SW 1271 (cell line): ENCODE measurements at regions not wholly inside any gene's neighbourhood (a gene's known extent, or its start where the extent isn't known, plus 50 kb on each side); places are given as distances from the start of the nearest gene placed in this dataset.
"Not testable (repeated sequence)": the region's sequence is repeated elsewhere in the genome, so short reads cannot be mapped to it uniquely, and the experiment has no call there.

Experiments
- DNase-seq, 2 experiments: peaks; one replicate each; lab custom pipeline; 2025; lab: John Stamatoyannopoulos, UW

- not testable (repeated sequence) for DNase-seq
These were observed 116.4 kb downstream of the CXCL12 start for GRCh38 chr10:44268435-44268948.

- DNase-seq, result no peak
These were observed 117.9 kb downstream of the CXCL12 start for GRCh38 chr10:44267007-44267406.

GRCh38 chr10:44264244-44264643 lies 120.7 kb downstream of the CXCL12 start:
- DNase-seq, result no peak

GRCh38 chr10:44263771-44264170 lies 121.1 kb downstream of the CXCL12 start:
- DNase-seq, result no peak

- DNase-seq, result no peak
These were observed 122.2 kb downstream of the CXCL12 start for GRCh38 chr10:44262551-44263251.

GRCh38 chr10:44261710-44262455 lies 123.0 kb downstream of the CXCL12 start:
- no peak for DNase-seq

GRCh38 chr10:44261296-44261695 lies 123.6 kb downstream of the CXCL12 start:
- DNase-seq, result no peak

GRCh38 chr10:44260286-44260928 lies 124.5 kb downstream of the CXCL12 start:
- no peak for DNase-seq

- no peak for DNase-seq
These were observed 125.6 kb downstream of the CXCL12 start for GRCh38 chr10:44259090-44259874.

GRCh38 chr10:44258460-44259089 lies 126.3 kb downstream of the CXCL12 start:
- DNase-seq, result no peak

- DNase-seq, result no peak
These were observed 126.9 kb downstream of the CXCL12 start for GRCh38 chr10:44258019-44258418.

GRCh38 chr10:44253769-44254462 lies 131.0 kb downstream of the CXCL12 start:
- DNase-seq, result no peak

- DNase-seq, result not testable (repeated sequence)
These were observed 132.3 kb downstream of the CXCL12 start for GRCh38 chr10:44252631-44253030.

- not testable (repeated sequence) for DNase-seq
These were observed 135.0 kb downstream of the CXCL12 start for GRCh38 chr10:44249933-44250332.

GRCh38 chr10:44249490-44249889 lies 135.4 kb downstream of the CXCL12 start:
- DNase-seq, result no peak

- DNase-seq, result not testable (repeated sequence)
These were observed 138.2 kb downstream of the CXCL12 start for GRCh38 chr10:44246700-44247099.

- DNase-seq, result not testable (repeated sequence)
These were observed 138.6 kb downstream of the CXCL12 start for GRCh38 chr10:44246287-44246686.

- no peak for DNase-seq
These were observed 139.3 kb downstream of the CXCL12 start for GRCh38 chr10:44245601-44245938.

- no peak for DNase-seq
These were observed 139.9 kb downstream of the CXCL12 start for GRCh38 chr10:44244745-44245600.
